ENCODE measurements at regions not wholly inside any gene's neighbourhood (a gene's known extent, or its start where the extent isn't known, plus 50 kb on each side); places are given as distances from the start of the nearest gene placed in this dataset.

DNA sequence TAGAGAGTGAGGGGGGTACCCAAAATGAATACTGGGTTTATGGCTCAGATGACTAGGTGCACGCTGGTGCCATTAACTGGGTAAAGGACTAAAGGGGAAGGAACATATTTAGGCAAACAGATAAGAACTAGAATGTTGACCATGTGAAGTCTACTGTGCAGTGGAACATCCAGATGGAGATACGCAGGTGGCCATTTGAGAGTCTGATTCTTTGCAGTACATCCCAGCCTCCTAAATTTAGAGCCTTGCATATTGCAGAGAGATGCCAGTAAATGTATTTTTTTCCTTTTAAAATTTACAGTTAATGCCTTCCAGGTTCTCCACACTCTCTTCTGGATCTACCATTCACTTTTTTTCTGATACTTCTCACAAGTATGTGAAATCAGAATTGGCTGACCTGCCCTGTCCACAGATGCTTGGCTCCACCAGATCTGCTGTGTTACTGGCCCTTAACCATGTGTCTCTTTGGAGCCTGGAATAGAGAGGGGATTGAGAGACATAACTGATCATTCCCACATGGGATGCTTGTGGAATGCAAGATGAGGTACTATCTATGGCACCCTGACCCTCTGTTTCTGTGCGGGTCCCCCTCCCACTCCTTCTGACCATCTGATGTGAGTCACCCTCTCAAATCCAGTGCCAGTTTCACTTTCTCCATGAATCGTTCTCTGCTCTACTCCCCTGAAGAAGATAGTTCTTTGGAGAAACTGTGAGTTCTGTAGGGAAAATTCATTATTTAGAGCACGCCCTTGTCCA, 77.0 kb upstream of the NCAM1 start:
- CTCF ChIA-PET, result no interaction called here
- no peak for DNase-seq (ENCODE audit: low read depth, low spot score)
- peaks cover 3% of the 10 kb centered on the region; the same call in 1 of the 2 replicates for H3K9me3 ChIP-seq (ENCODE audit: control insufficient read depth, insufficient read depth, low read length)
- H3K27ac ChIP-seq (ENCODE audit: low read depth, low read length), result no peak overlapping the region
- H3K4me3 ChIP-seq (ENCODE audit: low read depth, low read length), result no peak overlapping the region
- H3K27me3 ChIP-seq (ENCODE audit: control insufficient read depth, insufficient read depth, low read length), result no peaks in the 10 kb centered on the region
- TF ChIP-seq, protein P1, sequence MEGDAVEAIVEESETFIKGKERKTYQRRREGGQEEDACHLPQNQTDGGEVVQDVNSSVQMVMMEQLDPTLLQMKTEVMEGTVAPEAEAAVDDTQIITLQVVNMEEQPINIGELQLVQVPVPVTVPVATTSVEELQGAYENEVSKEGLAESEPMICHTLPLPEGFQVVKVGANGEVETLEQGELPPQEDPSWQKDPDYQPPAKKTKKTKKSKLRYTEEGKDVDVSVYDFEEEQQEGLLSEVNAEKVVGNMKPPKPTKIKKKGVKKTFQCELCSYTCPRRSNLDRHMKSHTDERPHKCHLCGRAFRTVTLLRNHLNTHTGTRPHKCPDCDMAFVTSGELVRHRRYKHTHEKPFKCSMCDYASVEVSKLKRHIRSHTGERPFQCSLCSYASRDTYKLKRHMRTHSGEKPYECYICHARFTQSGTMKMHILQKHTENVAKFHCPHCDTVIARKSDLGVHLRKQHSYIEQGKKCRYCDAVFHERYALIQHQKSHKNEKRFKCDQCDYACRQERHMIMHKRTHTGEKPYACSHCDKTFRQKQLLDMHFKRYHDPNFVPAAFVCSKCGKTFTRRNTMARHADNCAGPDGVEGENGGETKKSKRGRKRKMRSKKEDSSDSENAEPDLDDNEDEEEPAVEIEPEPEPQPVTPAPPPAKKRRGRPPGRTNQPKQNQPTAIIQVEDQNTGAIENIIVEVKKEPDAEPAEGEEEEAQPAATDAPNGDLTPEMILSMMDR (IDR thresholded peaks at IDR 0.05; ENCODE audit: low read depth, low read length), result no peak
- POLR2A ChIA-PET, result no interaction called here

DNA sequence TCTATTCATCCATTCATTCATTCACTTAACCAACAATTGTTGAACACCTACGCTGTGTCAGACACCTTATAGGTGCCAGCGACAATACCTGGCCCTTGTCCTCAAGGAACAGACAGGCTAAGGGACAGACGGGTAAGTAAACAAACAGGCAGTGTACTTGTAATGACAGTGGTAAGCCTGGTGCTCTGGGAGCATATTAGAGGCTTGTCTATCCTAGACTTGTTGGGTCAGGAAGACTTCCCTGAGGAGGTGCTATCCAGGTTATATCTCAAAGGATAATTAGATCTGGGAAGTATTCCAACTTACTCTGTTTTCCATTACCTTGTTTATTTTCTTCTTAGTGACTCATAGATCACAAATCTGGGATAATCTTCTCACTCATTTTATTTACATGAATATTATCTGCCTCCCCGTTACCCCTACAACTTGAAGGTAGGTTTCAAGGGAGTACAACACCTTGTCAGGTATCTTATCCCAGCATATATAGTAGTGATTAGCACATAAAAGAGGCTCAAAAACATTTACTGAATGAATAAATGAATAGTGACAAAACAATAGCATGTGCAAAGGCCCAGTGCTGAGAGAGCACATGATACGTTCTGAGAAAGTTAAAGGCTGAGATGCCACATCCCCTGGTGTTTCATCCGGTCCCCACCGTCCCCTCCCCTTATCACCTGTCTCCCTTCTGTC, 75.3 kb upstream of the NCAM1 start:
- H3K27me3 ChIP-seq (ENCODE audit: control insufficient read depth, insufficient read depth, low read length), result no peaks in the 10 kb centered on the region
- DNase-seq (ENCODE audit: low read depth, low spot score), result no peak
- ChIA-PET CTCF (no interaction called here), POLR2A (no interaction called here)
- H3K4me3 ChIP-seq (ENCODE audit: low read depth, low read length), result no peak overlapping the region
- H3K27ac ChIP-seq (ENCODE audit: low read depth, low read length), result no peak overlapping the region
- TF ChIP-seq, protein P1 (IDR thresholded peaks at IDR 0.05; ENCODE audit: low read depth, low read length), result no peak
- H3K9me3 ChIP-seq (ENCODE audit: control insufficient read depth, insufficient read depth, low read length), result peaks cover 3% of the 10 kb centered on the region; the same call in 1 of the 2 replicates

DNA sequence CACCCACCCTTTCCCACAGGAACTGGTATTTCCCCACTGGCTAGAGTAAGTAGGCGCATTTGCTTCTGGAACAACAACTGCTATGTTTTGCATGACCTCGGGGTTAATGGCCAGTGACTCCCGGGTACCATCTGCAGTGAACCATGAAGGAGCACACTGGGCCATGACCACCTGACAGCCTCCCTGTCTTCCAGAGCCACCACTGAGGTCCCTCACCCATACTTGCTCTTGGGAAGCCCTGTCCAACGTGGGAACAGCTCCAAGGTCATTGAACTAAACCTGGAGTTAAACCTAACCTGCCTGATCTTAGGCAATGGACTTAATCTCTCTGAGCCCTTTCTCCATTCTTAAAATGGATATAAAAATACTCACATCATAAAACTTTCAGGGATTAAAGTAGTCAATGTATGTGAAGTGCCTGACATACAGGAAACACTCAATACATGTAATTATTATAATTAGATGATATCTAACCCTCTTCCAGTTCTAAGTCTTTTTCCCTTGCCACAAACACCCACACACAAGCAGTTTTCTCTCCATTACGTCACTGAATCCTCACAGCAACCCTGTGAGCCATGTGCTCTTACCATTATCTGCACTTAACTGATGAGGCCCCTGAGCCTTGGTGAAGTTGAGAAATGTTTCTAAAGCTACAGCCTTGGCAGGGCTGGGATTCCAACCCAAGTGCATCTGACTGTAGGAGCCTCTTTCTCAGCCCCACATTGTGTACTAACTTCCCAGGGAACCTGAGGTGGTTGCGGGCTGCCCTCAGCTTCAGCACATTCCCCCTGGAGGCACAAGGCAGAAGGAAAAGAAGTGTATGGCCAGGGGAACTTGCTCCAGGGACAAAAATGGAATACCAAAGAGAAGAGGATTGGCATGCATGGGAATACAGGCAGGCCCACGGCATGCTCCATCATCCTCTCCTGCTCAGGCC, 74.5 kb upstream of the NCAM1 start:
- H3K9me3 ChIP-seq (ENCODE audit: control insufficient read depth, insufficient read depth, low read length), result no peaks in the 10 kb centered on the region; the same call in 1 of the 2 replicates
- no peak for DNase-seq (ENCODE audit: low read depth, low spot score)
- CTCF ChIA-PET, result no interaction called here

DNA sequence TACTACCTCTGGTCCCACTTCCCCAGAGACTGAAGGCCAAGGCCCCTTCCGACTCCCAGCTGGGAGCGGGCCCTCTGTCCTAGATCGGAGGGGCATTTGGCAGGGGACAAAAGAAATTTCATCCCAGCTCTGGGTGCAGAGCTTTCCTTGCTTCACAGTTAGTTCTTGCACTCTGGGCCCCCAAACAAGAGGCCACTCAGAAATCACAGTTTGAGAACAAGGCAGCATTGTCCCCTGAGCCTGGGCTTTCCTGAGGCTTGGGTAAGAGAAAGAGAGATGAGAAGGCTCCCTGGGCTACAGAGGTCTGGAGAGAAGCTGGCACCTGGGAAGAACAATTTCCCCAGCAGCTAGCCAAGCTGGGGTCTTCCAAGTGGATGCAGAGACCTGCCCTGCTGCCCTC, 71.8 kb upstream of the NCAM1 start:
- H3K27me3 ChIP-seq (ENCODE audit: control insufficient read depth, insufficient read depth, low read length), result no peaks in the 10 kb centered on the region
- H3K4me3 ChIP-seq (ENCODE audit: low read depth, low read length), result no peak overlapping the region
- no peaks in the 10 kb centered on the region for H3K9me3 ChIP-seq (ENCODE audit: control insufficient read depth, insufficient read depth, low read length)
- ChIA-PET POLR2A (no interaction called here), CTCF (no interaction called here)
- H3K27ac ChIP-seq (ENCODE audit: low read depth, low read length), result no peak overlapping the region
- TF ChIP-seq, protein P1 (IDR thresholded peaks at IDR 0.05; ENCODE audit: low read depth, low read length), result no peak
- no peak for DNase-seq (ENCODE audit: low read depth, low spot score)

More for the DNA sequence above, 74.5 kb upstream of the NCAM1 start:
- TF ChIP-seq, protein P1 (IDR thresholded peaks at IDR 0.05; ENCODE audit: low read depth, low read length), result no peak
- Histone ChIP-seq H3K4me3 (ENCODE audit: low read depth, low read length) (no peak overlapping the region), H3K27me3 (ENCODE audit: control insufficient read depth, insufficient read depth, low read length) (no peaks in the 10 kb centered on the region), H3K27ac (ENCODE audit: low read depth, low read length) (no peak overlapping the region)
- POLR2A ChIA-PET, result no interaction called here

Measured in AG04450 (cell line).